GM10266 (cell line): ENCODE measurements at regions not wholly inside any gene's neighbourhood (a gene's known extent, or its start where the extent isn't known, plus 50 kb on each side); places are given as distances from the start of the nearest gene placed in this dataset.

ENCODE experiments used
- DNase-seq: peaks from one replicate; pipeline ENCODE4 v3.0.0; 2012; ENCODE audit errors: extremely low spot score
- CTCF ChIP-seq: IDR thresholded peaks from 2 replicates; pipeline ENCODE4 v1.5.1; 2012; ENCODE audit warnings: mild to moderate bottlenecking, low read depth; ENCODE audit not compliant: control insufficient read depth, insufficient read depth; ENCODE audit errors: missing control alignments

DNA sequence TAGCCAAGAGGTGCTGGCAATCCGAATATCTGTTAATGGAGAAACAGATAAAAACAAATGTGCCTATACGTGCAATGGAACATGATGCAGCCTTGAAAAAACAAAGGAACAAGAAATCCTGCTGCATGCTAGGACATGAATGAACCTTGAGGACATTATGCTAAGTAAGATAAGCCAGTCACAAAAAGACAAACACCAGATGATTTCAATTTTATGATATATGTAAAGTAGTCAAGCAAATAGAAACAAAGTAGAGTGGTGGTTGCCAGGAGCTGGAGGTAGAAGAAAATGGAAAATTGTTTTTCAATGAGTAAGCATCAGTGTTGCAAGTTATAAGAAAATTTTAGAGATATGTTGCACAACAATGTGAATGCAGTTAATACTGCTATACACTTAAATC, 409.7 kb upstream of the CDH8 start:
- TF ChIP-seq CTCF = no peak
- no peak for DNase-seq

- no peak for DNase-seq
- no peak for TF ChIP-seq CTCF
These were observed 388.0 kb upstream of the CDH8 start for GRCh38 chr16:62424206-62424605.

DNA sequence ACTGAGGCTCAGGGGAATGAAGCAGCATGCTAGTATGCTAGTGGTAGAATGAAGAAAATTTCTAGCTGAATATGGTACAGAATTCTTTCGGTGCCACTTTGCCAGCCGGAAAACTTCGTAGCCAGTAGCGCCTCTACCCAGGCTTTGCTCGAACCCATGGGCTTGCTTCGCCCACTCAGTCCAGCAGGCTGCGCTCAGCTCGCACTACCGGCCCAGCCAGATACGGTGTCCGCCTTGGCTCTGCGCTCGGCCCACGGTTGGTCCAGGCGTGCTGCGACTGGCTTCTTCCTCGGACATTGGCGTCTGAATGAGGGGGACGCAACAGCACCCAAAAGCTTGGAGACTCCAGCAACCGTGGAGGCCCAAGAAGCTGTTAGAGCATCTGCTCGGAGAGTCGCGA, 372.5 kb upstream of the CDH8 start:
- DNase-seq = no peak
- TF ChIP-seq CTCF = no peak

- no peak for DNase-seq
- TF ChIP-seq CTCF = no peak
These were observed 370.1 kb upstream of the CDH8 start for GRCh38 chr16:62406387-62406786.

- TF ChIP-seq CTCF = no peak
- no peak for DNase-seq
These were observed 368.8 kb upstream of the CDH8 start for GRCh38 chr16:62404842-62405611.

DNA sequence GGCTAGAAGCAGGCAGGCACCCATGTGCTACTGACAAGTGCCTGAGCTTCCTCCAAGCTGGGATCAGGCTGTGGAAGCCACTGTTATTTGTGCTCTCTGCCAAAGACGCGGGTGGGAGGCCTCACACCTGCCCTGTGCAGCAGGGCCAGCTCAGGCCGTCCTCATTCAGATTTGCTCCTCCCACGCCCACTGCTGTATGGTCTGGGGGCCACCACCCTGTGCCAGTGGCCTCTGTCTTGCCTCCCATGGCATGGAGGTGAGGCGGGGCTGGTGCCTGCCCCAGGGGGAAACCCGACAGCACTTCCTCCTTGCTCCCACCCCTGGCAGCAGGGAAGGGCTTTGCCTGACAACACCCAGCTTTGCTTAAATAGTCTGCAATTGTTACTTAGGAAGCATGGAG, 356.5 kb upstream of the CDH8 start:
- no peak for DNase-seq
- no peak for TF ChIP-seq CTCF

DNA sequence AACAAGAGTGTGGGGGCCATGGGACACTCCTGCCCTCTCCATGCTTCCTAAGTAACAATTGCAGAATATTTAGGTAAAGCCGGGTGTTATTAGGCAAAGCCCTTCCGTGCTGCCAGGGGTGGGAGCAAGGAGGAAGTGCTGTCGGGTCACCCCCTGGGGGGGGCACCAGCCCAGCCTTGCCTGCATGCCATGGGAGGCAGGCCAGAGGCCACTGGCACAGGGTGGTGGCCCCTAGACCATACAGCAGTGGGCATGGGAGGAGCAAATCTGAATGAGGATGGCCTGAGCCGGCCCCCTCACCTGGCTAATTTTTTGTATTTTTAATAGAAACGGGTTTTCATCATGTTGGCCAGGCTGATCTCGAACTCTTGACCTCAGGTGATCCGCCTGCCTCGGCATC, 355.7 kb upstream of the CDH8 start:
- no peak for TF ChIP-seq CTCF
- DNase-seq = no peak
